Endothelial cell of hepatic sinusoid (primary cell): ENCODE measurements at regions not wholly inside any gene's neighbourhood (a gene's known extent, or its start where the extent isn't known, plus 50 kb on each side); places are given as distances from the start of the nearest gene placed in this dataset.
"Not testable (repeated sequence)": the region's sequence is repeated elsewhere in the genome, so short reads cannot be mapped to it uniquely, and the experiment has no call there.

Experiments
- in situ Hi-C: cut with HindIII; loops from 2 replicates; pipeline ENCODE4 v1.10.0; 2017; ENCODE audit warnings: low sequenced_read_pairs

DNA sequence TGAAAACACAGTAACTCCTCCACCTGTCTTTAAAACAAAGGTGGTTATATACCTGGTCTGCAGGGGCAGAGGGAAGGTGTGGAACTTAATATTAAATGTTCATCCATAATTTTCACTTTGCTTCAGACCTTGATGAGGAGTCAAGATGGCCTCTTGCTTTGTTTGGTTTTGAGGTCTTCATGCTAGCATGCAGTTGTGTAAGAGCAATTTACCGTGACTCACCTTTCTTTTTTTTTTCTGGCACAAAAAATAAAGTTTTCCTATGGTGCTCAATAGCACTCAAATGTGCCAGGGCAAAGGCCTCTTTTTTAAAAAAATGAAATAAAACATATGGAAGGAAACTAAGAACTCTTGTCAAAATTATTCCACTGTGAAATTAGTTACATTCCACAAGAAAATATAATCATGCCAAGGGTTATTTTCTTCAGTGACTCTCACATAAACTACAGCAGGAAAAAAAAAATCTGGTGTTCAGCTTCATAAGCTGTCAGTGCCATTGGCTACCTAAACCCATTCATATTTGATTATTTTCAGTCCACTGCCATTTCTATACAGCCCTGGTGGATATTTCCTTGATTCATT lies 128.2 kb downstream of the SLC7A11 start:
- in situ Hi-C loops = no loop called here

DNA sequence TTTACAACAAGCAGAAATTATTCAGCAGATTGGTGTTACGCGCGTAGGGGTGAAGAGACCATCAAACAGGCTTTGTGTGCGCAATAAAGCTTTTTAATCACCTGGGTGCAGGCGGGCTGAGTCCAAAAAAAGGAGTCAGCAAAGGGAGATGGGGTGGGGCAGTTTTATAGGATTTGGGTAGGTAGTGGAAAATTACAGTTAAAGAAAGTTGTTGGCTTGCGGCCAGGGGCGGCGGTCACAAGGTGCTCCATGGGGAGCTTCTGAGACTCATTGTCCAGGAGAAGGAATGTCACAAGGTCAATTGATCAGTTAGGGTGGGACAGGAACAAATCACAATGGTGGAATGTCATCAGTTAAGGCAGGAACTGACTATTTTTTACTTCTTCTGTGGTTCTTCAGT lies 129.3 kb downstream of the SLC7A11 start:
- in situ Hi-C loops = not testable (repeated sequence)

DNA sequence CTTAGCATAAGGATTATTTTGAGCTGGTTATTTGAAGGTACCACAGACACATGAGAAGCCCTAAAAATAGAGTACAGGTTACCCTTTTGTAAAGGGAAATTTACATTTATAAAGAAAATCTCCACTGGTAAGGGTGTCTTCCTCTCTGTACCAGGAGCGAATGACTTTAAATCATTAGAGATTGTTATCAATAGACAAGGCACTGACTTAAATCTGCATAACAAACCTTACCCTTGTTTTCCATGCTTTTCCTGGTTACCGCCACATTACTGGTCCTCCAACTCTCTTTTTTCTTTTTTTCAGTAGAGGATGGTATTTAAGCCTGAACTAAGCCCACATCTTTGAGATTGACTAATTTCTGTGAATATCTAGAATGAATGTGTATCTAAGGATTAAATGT lies 129.8 kb downstream of the SLC7A11 start:
- in situ Hi-C loops = no loop called here

DNA sequence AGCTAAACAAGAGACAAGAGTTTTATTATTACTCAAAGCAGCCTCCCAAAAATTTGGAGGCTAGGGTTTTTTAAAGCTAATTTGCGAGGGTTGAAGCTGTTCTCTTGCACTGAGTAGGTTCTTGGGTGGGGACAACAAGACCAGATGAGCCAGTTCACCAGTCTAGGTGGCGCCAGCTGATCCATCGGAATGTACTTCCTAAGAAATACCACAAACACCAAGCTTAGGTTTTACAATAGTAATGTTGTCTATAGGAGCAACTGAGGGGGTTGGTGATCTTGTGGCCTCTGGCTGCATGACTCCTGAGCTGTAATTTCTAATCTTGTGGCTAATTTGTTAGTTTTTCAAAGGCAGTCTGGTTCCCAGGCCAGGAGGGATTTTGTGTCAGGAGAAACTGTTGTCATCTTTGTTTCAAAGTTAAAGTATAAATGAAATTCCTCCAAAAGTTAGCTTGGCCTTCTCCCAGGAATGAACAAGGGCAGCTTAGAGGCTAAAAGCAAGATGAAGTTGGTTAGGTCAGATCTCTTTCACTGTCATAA lies 130.6 kb downstream of the SLC7A11 start:
- in situ Hi-C loops = no loop called here

DNA sequence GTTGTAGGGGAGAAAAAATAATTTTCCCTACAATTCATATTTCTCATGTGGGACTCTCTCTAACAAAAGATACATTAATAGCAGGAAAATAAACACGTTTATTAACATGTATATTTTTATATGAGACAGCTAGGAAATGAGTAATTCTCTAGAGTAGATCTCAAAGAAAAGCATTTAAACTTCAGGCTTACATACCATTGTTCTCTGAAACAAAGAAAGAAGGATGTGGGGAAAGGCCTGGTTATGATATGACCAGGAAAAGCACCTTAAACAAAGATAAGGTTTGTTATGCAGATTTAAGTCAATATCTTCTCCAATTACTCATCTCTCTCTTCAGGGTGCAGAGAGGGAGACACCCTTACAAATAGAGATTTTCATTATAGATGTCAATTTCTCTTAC lies 131.3 kb downstream of the SLC7A11 start:
- in situ Hi-C loops = no loop called here

DNA sequence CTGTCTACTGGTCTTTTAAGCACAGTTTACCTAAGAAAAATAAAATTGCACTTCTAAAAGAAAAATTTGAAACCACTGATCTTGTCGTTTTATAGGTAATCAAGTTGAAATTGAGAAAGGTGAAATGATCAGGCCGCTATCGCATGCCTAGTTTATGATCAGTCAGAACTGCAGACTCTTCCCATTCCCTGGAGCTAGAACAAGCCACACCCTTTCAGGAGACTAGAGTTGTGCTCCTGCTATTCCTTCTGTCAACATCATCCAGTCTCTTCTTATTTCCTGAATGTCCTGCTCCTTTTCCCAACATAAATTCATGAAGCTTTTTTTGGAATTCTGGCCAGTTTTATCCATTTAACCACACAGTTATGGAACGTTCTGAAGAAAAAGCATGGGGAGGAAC lies 135.1 kb downstream of the SLC7A11 start:
- in situ Hi-C loops = no loop called here

DNA sequence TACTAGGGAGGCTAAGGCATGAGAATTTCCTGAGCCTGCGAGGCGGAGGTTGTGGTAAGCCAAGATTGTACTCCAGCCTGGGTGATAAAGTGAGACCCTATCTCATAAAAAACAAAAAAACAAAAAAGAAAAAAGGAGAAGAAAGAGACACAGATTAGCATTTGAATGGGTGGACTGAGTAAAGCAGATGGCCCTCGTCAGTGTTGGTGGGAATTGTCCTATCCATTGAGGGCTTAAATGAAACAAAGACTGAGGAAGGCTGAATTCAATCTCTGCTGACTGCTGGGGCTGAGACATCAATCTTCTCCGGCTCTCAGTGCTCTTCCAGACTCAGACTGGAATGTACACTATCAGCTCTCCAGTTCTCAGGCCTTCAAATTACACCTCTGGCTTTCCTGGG lies 136.8 kb downstream of the SLC7A11 start:
- in situ Hi-C loops = no loop called here

DNA sequence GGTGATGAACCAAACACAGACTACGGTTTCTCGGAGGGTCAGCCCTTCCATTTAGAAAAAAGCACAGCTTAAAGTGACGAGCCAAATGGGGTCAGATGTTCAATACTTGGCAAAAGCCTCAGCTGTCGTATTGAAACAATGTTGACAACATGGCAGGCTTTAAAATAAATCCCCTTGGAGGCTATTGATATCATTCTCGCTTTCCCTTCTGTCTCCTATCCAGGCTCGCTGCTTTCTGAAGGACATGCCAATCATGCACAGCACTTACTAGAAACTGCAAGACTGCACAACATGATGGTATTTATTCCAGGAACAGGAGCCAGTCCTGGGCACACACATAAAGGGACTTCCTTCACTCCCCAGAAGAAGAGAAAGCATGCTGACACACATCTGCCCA lies 137.9 kb downstream of the SLC7A11 start:
- in situ Hi-C loops = no loop called here

DNA sequence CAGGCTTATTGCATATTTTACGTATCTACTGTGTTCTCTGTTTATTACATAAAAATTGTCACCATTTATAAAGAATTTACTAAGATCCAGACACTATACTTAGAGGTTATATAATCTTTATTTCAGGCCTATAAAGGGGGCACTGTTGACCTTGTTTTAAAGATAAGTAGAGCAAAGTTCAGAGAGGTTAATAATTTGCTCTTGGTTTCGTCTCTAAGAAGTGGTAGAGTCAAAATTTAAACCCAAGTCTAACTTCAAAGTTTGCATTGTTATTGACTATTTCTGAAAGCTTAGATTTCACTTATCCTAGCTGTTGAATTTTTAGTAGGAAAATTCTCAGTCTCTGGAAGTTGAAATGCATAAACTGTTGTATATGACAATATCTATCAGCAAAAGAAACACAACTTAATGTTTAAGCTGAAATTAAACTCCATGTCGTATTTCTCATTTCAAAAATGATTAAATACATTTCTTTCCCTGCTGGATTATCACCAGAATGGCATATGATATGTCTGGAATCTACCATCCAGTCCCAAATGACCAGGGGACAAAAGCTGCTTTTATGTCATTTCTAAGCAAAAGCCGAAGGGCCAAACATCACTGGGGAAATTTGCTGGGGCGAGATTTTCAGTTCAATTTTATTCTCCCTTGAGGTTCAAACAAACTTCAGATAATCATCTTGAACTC lies 138.4 kb downstream of the SLC7A11 start:
- in situ Hi-C loops = no loop called here

DNA sequence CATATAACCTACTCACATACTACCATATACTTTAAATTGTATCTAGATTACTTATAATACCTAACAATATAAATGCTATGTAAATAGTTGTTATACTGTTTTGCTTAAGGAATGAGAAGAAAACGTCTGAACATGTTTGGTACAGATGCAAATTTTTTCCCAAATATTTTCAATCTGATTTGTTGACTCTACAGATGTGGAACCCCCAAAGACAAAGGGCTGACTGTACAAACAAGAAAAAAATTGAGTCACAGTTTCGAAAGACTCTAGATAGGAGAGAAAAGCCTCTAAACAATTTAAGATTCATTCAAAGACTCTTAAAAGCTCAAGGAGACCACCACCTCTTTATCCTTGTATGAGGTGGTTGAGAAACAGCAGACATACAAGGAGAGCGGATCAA lies 142.8 kb downstream of the SLC7A11 start:
- in situ Hi-C loops = no loop called here

DNA sequence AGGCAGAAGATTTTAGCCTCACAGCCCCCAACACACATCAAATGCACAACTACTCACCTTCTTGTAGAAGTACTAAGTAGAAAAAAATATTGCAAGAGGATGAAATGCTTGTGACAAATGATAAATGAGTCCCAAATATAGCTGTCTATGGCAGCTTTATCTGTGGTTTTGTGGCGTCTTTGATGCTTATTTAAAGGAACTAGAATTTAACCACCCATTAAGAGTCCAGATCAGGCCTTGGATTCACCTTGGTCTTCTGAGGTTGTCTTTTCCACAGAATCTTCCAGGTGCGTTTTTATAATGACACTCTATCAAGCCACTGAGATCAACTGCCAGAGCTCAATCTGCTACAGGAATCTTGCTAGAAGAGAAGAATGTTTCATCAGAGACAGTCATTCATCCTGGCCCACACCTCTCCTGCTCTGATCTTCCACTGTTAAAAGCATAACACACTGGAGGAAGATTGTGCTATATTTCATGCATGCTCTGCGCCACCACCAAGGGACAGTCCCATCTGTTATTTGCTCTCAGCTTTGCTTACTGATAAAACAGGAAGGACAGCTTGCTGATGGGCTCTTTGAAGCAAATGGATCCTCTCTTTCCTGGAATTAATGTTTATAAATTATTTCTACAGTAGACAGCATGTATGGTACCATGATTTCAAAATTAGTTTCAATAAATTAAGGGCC lies 144.1 kb downstream of the SLC7A11 start:
- in situ Hi-C loops = no loop called here

DNA sequence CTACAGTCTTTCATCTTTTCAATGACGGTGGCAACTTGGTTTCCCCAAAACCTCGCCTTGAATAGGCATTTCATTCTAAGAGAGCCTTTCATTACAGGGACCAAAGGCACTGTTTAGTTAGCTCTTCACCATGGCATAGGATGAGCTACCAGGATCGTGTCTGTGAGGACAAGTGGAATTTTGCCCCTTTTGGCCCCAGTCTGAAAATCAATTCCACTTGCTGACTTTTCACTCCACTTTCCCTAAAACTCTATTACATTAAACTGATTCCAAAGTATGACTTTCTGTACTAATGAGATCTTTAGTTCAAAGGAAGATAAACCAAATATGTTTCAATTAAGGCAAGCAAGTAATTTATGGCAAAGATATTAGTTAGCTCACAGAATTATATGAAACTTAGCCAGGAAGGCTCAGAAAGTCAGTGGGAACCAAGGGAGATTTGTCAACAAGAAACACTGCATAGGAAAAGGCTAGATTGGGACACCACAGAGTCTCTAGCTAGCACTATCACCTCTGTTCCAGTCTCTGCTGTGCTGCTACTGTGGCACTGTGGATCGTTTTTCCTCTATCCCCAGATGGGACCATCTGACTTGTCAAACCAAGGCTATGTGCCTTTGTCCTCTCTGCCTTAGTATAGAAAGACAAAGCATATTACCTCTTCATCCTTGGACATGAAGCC lies 145.6 kb downstream of the SLC7A11 start:
- in situ Hi-C loops = no loop called here

DNA sequence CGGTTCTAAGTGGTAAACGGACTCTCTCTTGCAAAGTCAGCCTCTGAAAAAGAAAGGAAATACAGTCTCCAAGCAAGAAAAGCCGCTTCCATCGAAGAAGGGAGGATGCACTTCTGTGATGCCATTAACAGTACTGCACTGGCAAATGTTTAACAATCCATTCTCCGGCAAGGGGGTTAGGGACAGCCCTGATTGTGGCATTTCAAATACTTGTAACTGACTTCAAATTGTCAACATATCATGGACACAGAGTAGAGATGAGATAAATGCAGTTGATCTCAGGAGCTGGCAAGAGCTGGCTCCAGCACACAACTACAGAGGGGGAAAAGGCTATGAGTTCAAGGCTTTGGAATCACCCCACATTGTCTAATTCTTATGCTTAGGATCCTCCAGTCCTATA lies 146.8 kb downstream of the SLC7A11 start:
- in situ Hi-C loops = no loop called here

DNA sequence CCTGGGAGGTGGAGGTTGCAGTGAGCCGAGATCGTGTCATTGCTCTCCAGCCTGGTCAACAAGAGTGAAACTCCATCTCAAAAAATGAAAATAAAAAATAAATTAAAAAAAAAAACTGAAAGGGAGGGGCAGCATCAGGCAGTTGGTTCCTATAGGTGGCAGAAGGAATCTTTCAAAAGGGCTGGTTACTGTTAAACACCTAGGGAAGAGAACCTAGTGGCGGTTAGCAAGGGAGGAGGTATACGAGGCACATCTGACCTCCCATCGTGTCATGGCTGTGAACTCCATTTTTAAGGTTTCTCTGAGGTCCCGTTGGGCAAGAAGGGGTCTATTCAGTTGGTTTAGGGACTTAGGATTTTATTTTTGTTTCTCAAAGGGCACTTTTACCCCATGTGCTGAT lies 150.1 kb downstream of the SLC7A11 start:
- in situ Hi-C loops = no loop called here

DNA sequence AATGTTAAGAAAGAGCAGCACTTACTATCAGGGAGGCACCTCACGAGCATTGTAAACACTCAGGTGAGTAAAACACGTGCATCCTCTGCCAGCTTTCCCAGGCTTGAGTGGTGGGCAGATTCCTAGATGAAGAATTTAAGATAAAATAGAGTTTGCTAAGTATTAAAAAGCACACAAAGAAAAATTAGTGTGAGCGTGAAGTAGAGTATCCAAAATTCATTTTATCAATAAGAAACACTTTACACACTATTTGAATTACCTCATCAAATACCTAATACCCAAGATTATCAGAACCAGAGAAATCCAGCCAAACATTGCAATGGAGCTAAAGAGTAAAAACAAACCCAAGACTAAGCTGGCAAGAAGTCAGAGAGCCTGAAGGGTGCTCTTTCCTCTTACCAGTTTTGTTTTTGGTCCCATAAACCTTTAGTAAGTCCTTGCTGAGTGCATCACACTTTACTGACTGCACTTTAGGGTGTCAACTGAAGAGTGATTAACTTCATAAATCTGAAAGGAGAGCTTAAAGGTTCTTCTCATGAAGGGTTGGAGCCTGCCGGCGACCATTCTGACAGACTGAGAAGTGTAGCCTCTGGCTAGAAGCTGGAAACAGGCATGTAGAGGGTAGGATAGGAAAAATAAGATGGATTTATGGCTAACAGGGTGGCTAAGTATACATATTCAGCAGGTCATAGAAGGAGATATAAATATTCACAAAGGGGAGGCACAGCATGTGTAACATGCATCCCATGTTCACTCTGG lies 151.1 kb downstream of the SLC7A11 start:
- in situ Hi-C loops = no loop called here

DNA sequence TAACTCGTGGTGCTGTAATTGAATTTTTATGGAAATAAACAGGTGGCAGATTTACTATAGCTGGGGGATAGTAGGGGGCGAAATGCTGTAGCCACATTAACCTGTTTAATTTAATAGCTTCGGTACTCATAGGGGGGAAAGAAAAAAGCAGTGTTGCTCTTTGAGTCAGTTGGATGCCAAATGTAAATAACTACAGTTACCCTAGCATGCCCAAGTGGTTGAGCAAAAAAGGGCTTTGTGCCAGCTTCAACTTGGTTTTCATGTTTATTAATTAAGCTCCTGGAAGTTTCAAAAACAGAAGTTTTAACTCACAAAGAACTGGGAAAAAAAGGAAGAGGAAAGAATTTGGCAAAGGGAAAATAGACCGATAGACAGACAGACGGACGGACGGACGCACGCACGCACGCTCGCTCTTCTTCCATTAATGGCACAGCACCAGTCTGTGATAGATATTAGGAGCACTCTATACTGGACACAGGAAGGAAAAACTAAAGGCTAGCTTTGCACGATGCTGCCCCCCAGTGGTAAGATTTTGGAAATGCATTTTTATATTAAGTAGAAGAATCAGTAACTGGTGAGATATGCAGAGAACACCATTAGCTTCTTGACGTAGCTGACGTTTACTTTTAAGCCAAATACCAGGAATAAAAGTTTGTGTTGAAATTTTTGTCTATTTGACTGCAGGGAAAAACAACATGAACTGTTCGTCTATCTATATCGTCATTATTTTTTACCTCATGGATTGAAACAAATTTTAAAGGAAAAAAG lies 151.8 kb downstream of the SLC7A11 start:
- in situ Hi-C loops = no loop called here

DNA sequence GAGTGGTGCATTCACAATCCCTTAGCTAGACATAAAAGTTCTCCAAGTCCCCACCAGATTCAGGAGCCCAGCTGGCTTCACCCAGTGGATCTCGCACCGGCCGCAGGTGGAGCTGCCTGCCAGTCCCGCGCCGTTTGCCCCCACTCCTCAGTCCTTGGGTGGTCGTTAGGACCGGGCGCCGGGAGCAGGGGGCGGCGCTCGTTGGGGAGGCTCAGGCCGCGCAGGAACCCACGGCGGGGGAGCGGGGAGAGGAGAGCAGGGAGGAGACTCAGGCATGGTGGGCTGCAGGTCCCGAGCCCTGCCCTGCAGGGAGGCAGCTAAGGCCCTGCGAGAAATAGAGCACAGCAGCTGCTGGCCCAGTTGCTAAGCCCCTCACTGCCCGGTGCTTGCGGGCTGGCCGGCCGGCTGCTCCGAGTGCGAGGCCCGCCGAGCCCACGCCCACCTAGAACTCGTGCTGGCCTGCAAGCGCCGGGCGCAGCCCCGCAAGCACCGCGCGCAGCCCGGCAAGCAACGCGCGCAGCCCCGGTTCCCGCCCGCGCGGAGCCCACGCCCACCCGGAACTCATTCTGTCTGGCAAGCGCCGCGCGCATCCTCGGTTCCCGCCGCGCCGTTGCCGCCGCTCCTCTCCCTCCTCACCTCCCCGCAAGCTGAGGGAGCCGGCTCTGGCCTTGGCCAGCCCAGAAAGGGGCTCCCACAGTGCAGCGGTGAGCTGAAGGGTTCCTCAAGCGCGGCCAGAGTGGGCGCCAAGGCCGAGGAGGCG lies 153.5 kb downstream of the SLC7A11 start:
- in situ Hi-C loops = no loop called here

DNA sequence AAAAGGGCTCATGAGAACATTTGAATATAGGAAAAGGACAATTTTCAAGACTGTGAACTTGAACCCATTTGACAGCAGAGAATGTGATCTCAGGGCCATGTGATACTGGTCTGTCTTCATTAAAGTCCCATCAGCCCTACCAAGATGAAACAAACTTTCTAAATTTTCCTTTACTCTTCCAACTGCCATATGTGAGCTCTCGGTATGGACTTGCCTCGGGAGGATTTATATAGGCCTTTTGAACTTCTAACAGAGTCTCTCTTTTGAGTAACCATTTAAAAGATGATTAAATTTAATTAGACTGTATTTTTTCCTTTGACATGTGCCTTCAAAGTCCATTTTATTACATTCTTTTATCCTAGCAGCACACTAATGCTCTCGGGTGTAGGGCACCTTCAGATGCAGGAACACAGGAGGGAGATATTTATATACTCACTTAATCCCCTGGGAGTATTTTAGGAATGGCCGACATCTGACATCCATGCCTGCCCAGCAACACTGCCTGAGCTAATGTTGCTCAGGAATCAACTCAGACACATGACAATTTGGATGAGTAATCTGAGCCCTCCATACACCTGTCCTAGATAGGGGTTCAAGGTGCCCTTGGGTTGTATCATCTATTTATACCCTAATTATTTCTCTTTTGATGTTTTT lies 155.0 kb downstream of the SLC7A11 start:
- in situ Hi-C loops = no loop called here

DNA sequence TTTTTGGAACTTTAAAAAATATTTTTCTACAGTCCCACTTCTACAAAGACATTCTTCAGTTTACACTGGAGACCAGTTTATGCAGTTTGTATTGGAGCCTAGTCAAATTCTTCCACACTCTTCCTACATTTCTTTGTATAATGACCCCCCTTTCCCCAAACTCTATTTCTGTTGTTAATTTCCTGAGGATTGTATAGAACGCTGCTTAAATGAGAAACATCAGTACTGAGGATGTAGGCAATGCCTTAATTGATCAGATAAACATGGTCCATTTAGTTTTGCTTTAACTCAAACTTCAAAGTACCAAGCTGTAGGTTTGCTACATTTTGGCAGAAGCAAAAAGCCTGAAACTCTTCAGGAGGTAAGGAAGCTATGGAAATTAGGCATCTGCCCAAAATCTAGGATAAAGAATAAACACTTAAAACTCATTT lies 155.5 kb downstream of the SLC7A11 start:
- in situ Hi-C loops = no loop called here
